WTC11 (cell line): ENCODE measurements at regions not wholly inside any gene's neighbourhood (a gene's known extent, or its start where the extent isn't known, plus 50 kb on each side); places are given as distances from the start of the nearest gene placed in this dataset.

Experiments used
- ATAC-seq: fragments of 200-7000 bp; cut with Tn5 transposase; 2 replicates; pipeline ENCODE4 v1.10.0; 2021; ENCODE audit warnings: mild to moderate bottlenecking, moderate library complexity
- CTCF ChIA-PET: fragments of 300-600 bp; sonication (Branson Sonifier 250); formaldehyde crosslinking; loops from one replicate; lab custom pipeline; 2021; ENCODE audit warnings: antibody characterized with exemption; lab: Charles Lee
- POLR2A ChIA-PET: fragments of 350-600 bp; sonication (Branson Sonifier 250); formaldehyde crosslinking; loops from one replicate; lab custom pipeline; 2021; ENCODE audit warnings: antibody characterized with exemption; lab: Charles Lee
- DNase-seq: peaks from one replicate; pipeline ENCODE4 v3.0.0; 2021; ENCODE audit warnings: low spot score
- H3K27ac Mint-ChIP-seq: 2 replicates; pipeline ENCODE4 v1.8.0; 2021; ENCODE audit warnings: mixed read lengths
- H3K27me3 Mint-ChIP-seq: 2 replicates; pipeline ENCODE4 v1.8.0; 2021; ENCODE audit warnings: low read depth, mild to moderate bottlenecking, moderate library complexity, mixed read lengths
- H3K36me3 Mint-ChIP-seq: 2 replicates; pipeline ENCODE4 v1.8.0; 2021; ENCODE audit warnings: mixed read lengths
- H3K4me1 Mint-ChIP-seq: 2 replicates; pipeline ENCODE4 v1.8.0; 2022; ENCODE audit warnings: mixed read lengths
- H3K4me3 Mint-ChIP-seq: 2 replicates; pipeline ENCODE4 v1.8.0; 2021; ENCODE audit warnings: mild to moderate bottlenecking, moderate library complexity, mixed read lengths
- H3K9me3 Mint-ChIP-seq: 2 replicates; pipeline ENCODE4 v1.8.0; 2021; ENCODE audit warnings: mixed read lengths
- ESRRA ChIP-seq: sonication (generic); formaldehyde crosslinking; IDR thresholded peaks from 2 replicates; pipeline ENCODE4 v1.8.1; 2022; ENCODE audit warnings: mild to moderate bottlenecking, missing genetic modification reagents, borderline replicate concordance
- ETV6 ChIP-seq: sonication (generic); formaldehyde crosslinking; IDR thresholded peaks from 2 replicates; pipeline ENCODE4 v1.8.1; 2022; ENCODE audit warnings: mild to moderate bottlenecking, missing genetic modification reagents
- FOXK1 ChIP-seq: sonication (generic); formaldehyde crosslinking; IDR thresholded peaks from 2 replicates; pipeline ENCODE4 v1.8.0; 2022; ENCODE audit warnings: mild to moderate bottlenecking, moderate library complexity, missing genetic modification reagents
- NFE2L1 ChIP-seq: sonication (generic); formaldehyde crosslinking; IDR thresholded peaks from 2 replicates; pipeline ENCODE4 v1.8.1; 2023; ENCODE audit warnings: missing genetic modification reagents
- RELA ChIP-seq: sonication (generic); formaldehyde crosslinking; IDR thresholded peaks from 2 replicates; pipeline ENCODE4 v1.8.1; 2022; ENCODE audit warnings: missing genetic modification reagents, mild to moderate bottlenecking, borderline replicate concordance
- ZBTB21 ChIP-seq: sonication (generic); formaldehyde crosslinking; IDR thresholded peaks from 2 replicates; pipeline ENCODE4 v1.8.1; 2023; ENCODE audit warnings: mild to moderate bottlenecking, missing genetic modification reagents, borderline replicate concordance
- ZNF396 ChIP-seq: fragments of 250-450 bp; sonication (Bioruptor Pico); IDR thresholded peaks from 2 replicates; pipeline ENCODE4 v1.8.0; 2021; ENCODE audit warnings: mild to moderate bottlenecking, moderate library complexity, borderline replicate concordance
- TF ChIP-seq, protein P1 (sequence below): fragments of 250-450 bp; sonication (Bioruptor Pico); conservative IDR thresholded peaks from 2 replicates; pipeline ENCODE4 v1.9.0; 2021; ENCODE audit warnings: mild to moderate bottlenecking
- TF ChIP-seq, protein P2 (sequence below): sonication (generic); formaldehyde crosslinking; IDR thresholded peaks from 2 replicates; pipeline ENCODE4 v1.8.0; 2023; ENCODE audit warnings: missing genetic modification reagents
- TF ChIP-seq, protein P3 (sequence below): fragments of 250-450 bp; sonication (Bioruptor Pico); IDR thresholded peaks from 2 replicates; pipeline ENCODE4 v1.9.0; 2021; ENCODE audit warnings: moderate library complexity, mild to moderate bottlenecking, inconsistent platforms, borderline replicate concordance
- TF ChIP-seq, protein P4 (sequence below): fragments of 250-450 bp; sonication (Bioruptor Pico); IDR thresholded peaks from 2 replicates; pipeline ENCODE4 v1.9.0; 2021; ENCODE audit warnings: mild to moderate bottlenecking
- TF ChIP-seq, protein P5 (sequence below): sonication (generic); formaldehyde crosslinking; IDR thresholded peaks from 2 replicates; pipeline ENCODE4 v1.8.1; 2023; ENCODE audit warnings: mild to moderate bottlenecking, missing genetic modification reagents, moderate library complexity
- TF ChIP-seq, protein P6 (sequence below): sonication (generic); formaldehyde crosslinking; IDR thresholded peaks from 2 replicates; pipeline ENCODE4 v1.8.1; 2023; ENCODE audit warnings: mild to moderate bottlenecking, missing genetic modification reagents, moderate library complexity
- TF ChIP-seq, protein P7 (sequence below): sonication (generic); formaldehyde crosslinking; conservative IDR thresholded peaks from 2 replicates; pipeline ENCODE4 v1.8.1; 2022; ENCODE audit warnings: mild to moderate bottlenecking, missing genetic modification reagents
- TF ChIP-seq, protein P8 (sequence below): sonication (generic); formaldehyde crosslinking; IDR thresholded peaks from 2 replicates; pipeline ENCODE4 v1.8.0; 2023; ENCODE audit warnings: mild to moderate bottlenecking, missing genetic modification reagents

DNA sequence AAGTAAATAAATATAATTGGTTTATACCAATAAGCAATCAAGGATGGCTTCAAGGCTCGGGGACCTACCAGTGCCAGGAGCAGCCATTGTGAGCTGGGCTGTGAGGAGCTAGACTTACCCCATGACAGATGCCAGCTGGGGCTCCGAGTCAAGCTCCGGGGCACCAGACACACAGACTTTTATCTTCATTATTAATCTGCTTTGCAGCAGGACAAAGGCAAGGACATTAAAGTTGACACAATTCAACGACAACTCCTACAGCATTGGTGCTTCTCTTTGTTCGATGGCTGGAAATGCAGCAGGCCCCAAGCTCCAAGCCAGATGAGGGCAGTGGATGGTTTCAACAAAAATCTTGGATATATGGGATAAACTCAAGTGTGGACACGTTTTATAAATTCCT lies 68.3 kb downstream of the CD24 start:
- peaks cover 43% of the 10 kb centered on the region for H3K36me3 Mint-ChIP-seq
- POLR2A ChIA-PET: interaction anchor here (0.6 kb wide), 1 partner anchor 34 kb away, joined by 6 read pairs; no protein-coding TSS in a partner anchor
- TF ChIP-seq ZNF396 (CRISPR knock-in tag) (no peak), RELA (no peak), ESRRA (no peak), NFE2L1 (CRISPR knock-in tag) (no peak), ZBTB21 (CRISPR knock-in tag) (no peak), FOXK1 (CRISPR knock-in tag) (no peak)
- TF ChIP-seq, protein P1, sequence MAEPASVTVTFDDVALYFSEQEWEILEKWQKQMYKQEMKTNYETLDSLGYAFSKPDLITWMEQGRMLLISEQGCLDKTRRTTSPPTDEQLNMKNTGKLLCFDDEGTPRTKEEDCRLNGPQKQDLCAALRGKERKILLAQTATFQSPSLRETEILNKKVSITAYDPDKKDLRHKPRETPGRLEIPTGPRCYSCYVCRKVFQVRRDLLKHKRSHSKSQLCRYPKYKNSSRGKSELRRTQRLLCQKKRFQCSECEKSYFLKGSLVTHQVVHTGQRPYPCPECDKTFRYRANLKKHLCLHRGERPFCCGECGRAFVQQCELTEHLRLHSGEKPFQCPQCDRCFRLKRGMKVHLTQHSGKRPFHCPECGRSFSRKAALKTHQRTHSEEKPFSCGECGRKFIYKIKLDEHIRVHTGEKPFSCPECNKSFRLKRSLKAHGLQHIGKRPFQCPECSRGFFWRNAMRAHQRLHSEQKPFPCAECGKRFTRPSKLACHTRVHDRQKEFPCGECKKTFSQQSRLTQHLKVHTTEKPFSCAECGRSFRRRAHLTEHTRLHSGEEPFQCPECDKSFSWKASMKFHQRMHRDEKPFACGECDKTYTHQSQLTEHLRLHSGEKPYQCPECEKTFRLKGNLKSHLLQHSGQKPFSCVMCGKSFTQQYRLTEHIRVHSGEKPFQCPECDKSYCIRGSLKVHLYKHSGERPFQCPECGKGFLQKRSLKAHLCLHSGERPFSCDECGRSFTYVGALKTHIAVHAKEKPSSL (CRISPR knock-in tag): no peak
- TF ChIP-seq, protein P2, sequence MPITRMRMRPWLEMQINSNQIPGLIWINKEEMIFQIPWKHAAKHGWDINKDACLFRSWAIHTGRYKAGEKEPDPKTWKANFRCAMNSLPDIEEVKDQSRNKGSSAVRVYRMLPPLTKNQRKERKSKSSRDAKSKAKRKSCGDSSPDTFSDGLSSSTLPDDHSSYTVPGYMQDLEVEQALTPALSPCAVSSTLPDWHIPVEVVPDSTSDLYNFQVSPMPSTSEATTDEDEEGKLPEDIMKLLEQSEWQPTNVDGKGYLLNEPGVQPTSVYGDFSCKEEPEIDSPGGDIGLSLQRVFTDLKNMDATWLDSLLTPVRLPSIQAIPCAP (CRISPR knock-in tag): no peak
- TF ChIP-seq, protein P3, sequence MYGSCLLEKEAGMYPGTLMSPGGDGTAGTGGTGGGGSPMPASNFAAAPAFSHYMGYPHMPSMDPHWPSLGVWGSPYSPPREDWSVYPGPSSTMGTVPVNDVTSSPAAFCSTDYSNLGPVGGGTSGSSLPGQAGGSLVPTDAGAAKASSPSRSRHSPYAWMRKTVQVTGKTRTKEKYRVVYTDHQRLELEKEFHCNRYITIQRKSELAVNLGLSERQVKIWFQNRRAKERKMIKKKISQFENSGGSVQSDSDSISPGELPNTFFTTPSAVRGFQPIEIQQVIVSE (CRISPR knock-in tag): no peak
- TF ChIP-seq, protein P4, sequence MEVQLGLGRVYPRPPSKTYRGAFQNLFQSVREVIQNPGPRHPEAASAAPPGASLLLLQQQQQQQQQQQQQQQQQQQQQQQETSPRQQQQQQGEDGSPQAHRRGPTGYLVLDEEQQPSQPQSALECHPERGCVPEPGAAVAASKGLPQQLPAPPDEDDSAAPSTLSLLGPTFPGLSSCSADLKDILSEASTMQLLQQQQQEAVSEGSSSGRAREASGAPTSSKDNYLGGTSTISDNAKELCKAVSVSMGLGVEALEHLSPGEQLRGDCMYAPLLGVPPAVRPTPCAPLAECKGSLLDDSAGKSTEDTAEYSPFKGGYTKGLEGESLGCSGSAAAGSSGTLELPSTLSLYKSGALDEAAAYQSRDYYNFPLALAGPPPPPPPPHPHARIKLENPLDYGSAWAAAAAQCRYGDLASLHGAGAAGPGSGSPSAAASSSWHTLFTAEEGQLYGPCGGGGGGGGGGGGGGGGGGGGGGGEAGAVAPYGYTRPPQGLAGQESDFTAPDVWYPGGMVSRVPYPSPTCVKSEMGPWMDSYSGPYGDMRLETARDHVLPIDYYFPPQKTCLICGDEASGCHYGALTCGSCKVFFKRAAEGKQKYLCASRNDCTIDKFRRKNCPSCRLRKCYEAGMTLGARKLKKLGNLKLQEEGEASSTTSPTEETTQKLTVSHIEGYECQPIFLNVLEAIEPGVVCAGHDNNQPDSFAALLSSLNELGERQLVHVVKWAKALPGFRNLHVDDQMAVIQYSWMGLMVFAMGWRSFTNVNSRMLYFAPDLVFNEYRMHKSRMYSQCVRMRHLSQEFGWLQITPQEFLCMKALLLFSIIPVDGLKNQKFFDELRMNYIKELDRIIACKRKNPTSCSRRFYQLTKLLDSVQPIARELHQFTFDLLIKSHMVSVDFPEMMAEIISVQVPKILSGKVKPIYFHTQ: no peak
- TF ChIP-seq, protein P5, sequence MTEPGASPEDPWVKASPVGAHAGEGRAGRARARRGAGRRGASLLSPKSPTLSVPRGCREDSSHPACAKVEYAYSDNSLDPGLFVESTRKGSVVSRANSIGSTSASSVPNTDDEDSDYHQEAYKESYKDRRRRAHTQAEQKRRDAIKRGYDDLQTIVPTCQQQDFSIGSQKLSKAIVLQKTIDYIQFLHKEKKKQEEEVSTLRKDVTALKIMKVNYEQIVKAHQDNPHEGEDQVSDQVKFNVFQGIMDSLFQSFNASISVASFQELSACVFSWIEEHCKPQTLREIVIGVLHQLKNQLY (CRISPR knock-in tag): no peak
- TF ChIP-seq, protein P6, sequence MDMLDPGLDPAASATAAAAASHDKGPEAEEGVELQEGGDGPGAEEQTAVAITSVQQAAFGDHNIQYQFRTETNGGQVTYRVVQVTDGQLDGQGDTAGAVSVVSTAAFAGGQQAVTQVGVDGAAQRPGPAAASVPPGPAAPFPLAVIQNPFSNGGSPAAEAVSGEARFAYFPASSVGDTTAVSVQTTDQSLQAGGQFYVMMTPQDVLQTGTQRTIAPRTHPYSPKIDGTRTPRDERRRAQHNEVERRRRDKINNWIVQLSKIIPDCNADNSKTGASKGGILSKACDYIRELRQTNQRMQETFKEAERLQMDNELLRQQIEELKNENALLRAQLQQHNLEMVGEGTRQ (CRISPR knock-in tag): no peak
- TF ChIP-seq, protein P7, sequence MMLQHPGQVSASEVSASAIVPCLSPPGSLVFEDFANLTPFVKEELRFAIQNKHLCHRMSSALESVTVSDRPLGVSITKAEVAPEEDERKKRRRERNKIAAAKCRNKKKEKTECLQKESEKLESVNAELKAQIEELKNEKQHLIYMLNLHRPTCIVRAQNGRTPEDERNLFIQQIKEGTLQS: no peak
- TF ChIP-seq, all 79 proteins: peak for 0
- CTCF ChIA-PET: no interaction called here
- peaks cover 47% of the 10 kb centered on the region for H3K9me3 Mint-ChIP-seq
- H3K27ac Mint-ChIP-seq: no peak overlapping the region
- DNase-seq (no peak), ATAC-seq (no peak)
- no peak overlapping the region for H3K4me3 Mint-ChIP-seq
- no peaks in the 10 kb centered on the region; the same call in 1 of the 2 replicates for H3K27me3 Mint-ChIP-seq
- H3K4me1 Mint-ChIP-seq: peaks cover 35% of the 10 kb centered on the region

DNA sequence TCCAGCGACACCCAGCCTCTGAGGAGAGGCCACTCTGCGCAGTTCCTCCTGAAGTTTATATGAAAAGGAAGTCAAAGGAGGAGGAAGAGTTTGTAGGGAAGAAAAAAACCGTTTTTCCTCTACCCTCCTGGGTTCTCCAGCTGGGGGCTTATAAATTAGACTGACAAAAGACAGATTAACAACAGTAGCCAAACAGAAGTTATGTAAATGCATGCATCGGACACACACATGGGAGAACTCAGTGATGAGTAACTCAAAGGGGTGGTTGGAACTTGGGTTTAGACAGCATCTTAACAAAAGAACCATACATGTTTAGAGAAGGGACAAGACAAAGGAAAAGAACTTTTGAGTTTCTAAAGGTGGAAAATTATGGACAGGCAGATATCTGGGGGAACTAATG lies 71.2 kb downstream of the CD24 start:
- ChIA-PET CTCF (no interaction called here), POLR2A (no interaction called here)
- Mint-ChIP-seq H3K27me3 (no peaks in the 10 kb centered on the region; the same call in 1 of the 2 replicates), H3K4me3 (no peak overlapping the region), H3K36me3 (peaks cover 56% of the 10 kb centered on the region), H3K9me3 (peaks cover 64% of the 10 kb centered on the region)
- no peak for DNase-seq
- peak; percentile 89 for TF ChIP-seq ETV6 (CRISPR knock-in tag)
- TF ChIP-seq, protein P8, sequence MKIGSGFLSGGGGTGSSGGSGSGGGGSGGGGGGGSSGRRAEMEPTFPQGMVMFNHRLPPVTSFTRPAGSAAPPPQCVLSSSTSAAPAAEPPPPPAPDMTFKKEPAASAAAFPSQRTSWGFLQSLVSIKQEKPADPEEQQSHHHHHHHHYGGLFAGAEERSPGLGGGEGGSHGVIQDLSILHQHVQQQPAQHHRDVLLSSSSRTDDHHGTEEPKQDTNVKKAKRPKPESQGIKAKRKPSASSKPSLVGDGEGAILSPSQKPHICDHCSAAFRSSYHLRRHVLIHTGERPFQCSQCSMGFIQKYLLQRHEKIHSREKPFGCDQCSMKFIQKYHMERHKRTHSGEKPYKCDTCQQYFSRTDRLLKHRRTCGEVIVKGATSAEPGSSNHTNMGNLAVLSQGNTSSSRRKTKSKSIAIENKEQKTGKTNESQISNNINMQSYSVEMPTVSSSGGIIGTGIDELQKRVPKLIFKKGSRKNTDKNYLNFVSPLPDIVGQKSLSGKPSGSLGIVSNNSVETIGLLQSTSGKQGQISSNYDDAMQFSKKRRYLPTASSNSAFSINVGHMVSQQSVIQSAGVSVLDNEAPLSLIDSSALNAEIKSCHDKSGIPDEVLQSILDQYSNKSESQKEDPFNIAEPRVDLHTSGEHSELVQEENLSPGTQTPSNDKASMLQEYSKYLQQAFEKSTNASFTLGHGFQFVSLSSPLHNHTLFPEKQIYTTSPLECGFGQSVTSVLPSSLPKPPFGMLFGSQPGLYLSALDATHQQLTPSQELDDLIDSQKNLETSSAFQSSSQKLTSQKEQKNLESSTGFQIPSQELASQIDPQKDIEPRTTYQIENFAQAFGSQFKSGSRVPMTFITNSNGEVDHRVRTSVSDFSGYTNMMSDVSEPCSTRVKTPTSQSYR: no peak
- TF ChIP-seq, all 79 proteins: peak for 1
- H3K4me1 Mint-ChIP-seq: peaks cover 25% of the 10 kb centered on the region
- H3K27ac Mint-ChIP-seq: peak overlapping the region; percentile 43
- ATAC-seq: peak; percentile 81
